Fibroblast of lung (primary cell): ENCODE measurements at regions not wholly inside any gene's neighbourhood (a gene's known extent, or its start where the extent isn't known, plus 50 kb on each side); places are given as distances from the start of the nearest gene placed in this dataset.

ENCODE experiments used
- CTCF ChIP-seq, 2 donors: IDR thresholded peaks in 1 of 2; conservative IDR thresholded peaks in 1 of 2; 1 replicate in 1 of 2; 2 replicates in 1 of 2; pipeline ENCODE4 v1.5.1; 2011 to 2012; ENCODE audit warnings: low read length in 2 of 2, control low read depth in 1 of 2, inconsistent platforms in 1 of 2, low read depth in 1 of 2, mild to moderate bottlenecking in 1 of 2
- EZH2 ChIP-seq: IDR thresholded peaks from 2 replicates; pipeline ENCODE4 v1.5.1; 2012; ENCODE audit warnings: low read length, control low read depth, mild to moderate bottlenecking; ENCODE audit errors: missing control alignments

- TF ChIP-seq CTCF (conservative IDR thresholded peaks at IDR 0.05 in 1 of 2, IDR thresholded peaks at IDR 0.05 in 1 of 2; ENCODE audit: low read depth in 1 of 2, low read length in 2 of 2), result no peak
- no peak for TF ChIP-seq EZH2
Measured at GRCh38 chr7:54187886-54188685, 354.1 kb upstream of the VSTM2A start.
